K562 (cell line): ENCODE measurements at regions not wholly inside any gene's neighbourhood (a gene's known extent, or its start where the extent isn't known, plus 50 kb on each side); places are given as distances from the start of the nearest gene placed in this dataset.

Experiments used
- ATAC-seq: fragments of 200-7000 bp; cut with Tn5 transposase; 3 replicates; pipeline ENCODE4 v1.9.1; 2020; ENCODE audit warnings: moderate library complexity
- BruUV-seq: library from RNA; stranded (reverse); fragments of 400-500 nt; replicated peaks from 2 replicates; lab custom pipeline; 2021; lab: Mats Ljungman, UMichigan
- CTCF ChIA-PET: fragments of 300-600 bp; formaldehyde crosslinking; extraction: SDS; loops from one replicate; lab custom pipeline; 2021; ENCODE audit warnings: low intra/inter-chr PET ratio; lab: Yijun Ruan, JAX
- POLR2A ChIA-PET: fragments of 300-600, 350-650 bp; sonication (Branson Sonifier 250); formaldehyde crosslinking; extraction: SDS; loops from one replicate; lab custom pipeline; 2021; ENCODE audit warnings: antibody characterized with exemption, inconsistent platforms; lab: Yijun Ruan, JAX
- DNase-seq, 4 experiments: peaks; one replicate each; pipeline versions ENCODE4 v3.0.0 to v3.0.0-alpha.2; 2011 to 2018; ENCODE audit warnings: low spot score in 3 of 4, mixed read lengths in 3 of 4; ENCODE audit errors: extremely low read depth in 1 of 4
- FAIRE-seq: peaks from 2 replicates; lab custom pipeline; 2011; peaks lifted over from hg19 to GRCh38; lab: Jason Lieb, UNC
- H2AFZ ChIP-seq: 2 replicates; pipeline ENCODE4 v1.6.0; 2011; ENCODE audit warnings: low read depth, low read length, control low read depth, inconsistent platforms
- H3K27ac ChIP-seq: fragments of 200-600 bp; 3 replicates; pipeline ENCODE4 v1.8.0; 2011; ENCODE audit warnings: low read depth, mild to moderate bottlenecking, control low read depth, inconsistent platforms, low read length, moderate library complexity, mixed read lengths; ENCODE audit errors: extremely low read depth
- H3K27me3 ChIP-seq, 2 experiments: fragments of 300-600 bp in 1 of 2; 2 replicates in 1 of 2; 3 replicates in 1 of 2; pipeline versions ENCODE4 v1.6.0 to v1.8.0; 2011; ENCODE audit warnings: inconsistent platforms in 2 of 2, low read length in 2 of 2, mild to moderate bottlenecking in 1 of 2, mixed read lengths in 1 of 2, moderate library complexity in 1 of 2; ENCODE audit not compliant: control insufficient read depth in 2 of 2, insufficient read depth in 2 of 2
- H3K36me3 ChIP-seq: fragments of 300-600 bp; 3 replicates; pipeline ENCODE4 v1.8.0; 2011; ENCODE audit warnings: mild to moderate bottlenecking, low read length, inconsistent platforms; ENCODE audit not compliant: control insufficient read depth, insufficient read depth
- H3K4me1 ChIP-seq, 2 experiments: fragments of 200-600 bp in 1 of 2; replicated peaks in 1 of 2; 2 replicates in 1 of 2; 3 replicates in 1 of 2; pipeline versions ENCODE4 v1.5.1 to v1.8.0; 2011; ENCODE audit warnings: inconsistent platforms in 2 of 2, low read length in 2 of 2, mild to moderate bottlenecking in 1 of 2, mixed read lengths in 1 of 2, moderate library complexity in 1 of 2; ENCODE audit not compliant: control insufficient read depth in 2 of 2, insufficient read depth in 2 of 2
- H3K4me2 ChIP-seq: 2 replicates; pipeline ENCODE4 v1.6.1; 2011; ENCODE audit warnings: low read length, control low read depth, inconsistent platforms, mixed read lengths; ENCODE audit not compliant: insufficient read depth
- H3K4me3 ChIP-seq: fragments of 200-600 bp; sonication (generic), shearing (Covaris generic); 2 replicates; pipeline ENCODE4 v1.5.1; 2016; ENCODE audit warnings: control low read depth, inconsistent platforms
- H3K79me2 ChIP-seq: fragments of 200-600 bp; 3 replicates; pipeline ENCODE4 v1.8.0; 2011; ENCODE audit warnings: low read length, inconsistent platforms; ENCODE audit not compliant: control insufficient read depth, insufficient read depth
- H3K9ac ChIP-seq, 2 experiments: 2 replicates each; pipeline versions ENCODE4 v1.6.0 to v1.6.1; 2011; ENCODE audit warnings: low read depth in 2 of 2, low read length in 2 of 2, control low read depth in 1 of 2, inconsistent platforms in 1 of 2, mild to moderate bottlenecking in 1 of 2, mixed read lengths in 1 of 2; ENCODE audit not compliant: insufficient read depth in 1 of 2
- H3K9me1 ChIP-seq: one replicate; pipeline ENCODE4 v1.6.0; 2011; ENCODE audit warnings: inconsistent platforms, mild to moderate bottlenecking, low read length, moderate library complexity; ENCODE audit not compliant: control insufficient read depth, insufficient read depth
- H3K9me3 ChIP-seq: replicated peaks from 2 replicates; pipeline ENCODE4 v1.5.1; 2011; ENCODE audit warnings: low read depth, low read length, inconsistent platforms; ENCODE audit not compliant: control insufficient read depth, insufficient read depth
- H4K20me1 ChIP-seq: replicated peaks from 2 replicates; pipeline ENCODE4 v1.6.1; 2011; ENCODE audit warnings: low read length, inconsistent platforms, mixed read lengths; ENCODE audit not compliant: control insufficient read depth, insufficient read depth
- CHAMP1 ChIP-seq: fragments of 450-650 bp; IDR thresholded peaks from 2 replicates; pipeline ENCODE4 v1.6.1; 2016; ENCODE audit warnings: mild to moderate bottlenecking
- CHD4 ChIP-seq: fragments of 200-600 bp; sonication (generic); IDR thresholded peaks from 3 replicates; pipeline ENCODE4 v1.6.1; 2012; ENCODE audit warnings: low read depth, mild to moderate bottlenecking, mixed read lengths, low read length, inconsistent platforms; ENCODE audit not compliant: insufficient read depth, insufficient replicate concordance, poor library complexity, severe bottlenecking
- ETV1 ChIP-seq: fragments of 450-650 bp; conservative IDR thresholded peaks from 2 replicates; pipeline ENCODE4 v1.6.1; 2016; ENCODE audit warnings: missing genetic modification characterization, control low read depth, low read depth, missing compliant biosample characterization
- HEY1 ChIP-seq: fragments of 250-450 bp; sonication (Bioruptor Pico); IDR thresholded peaks from 2 replicates; pipeline ENCODE4 v1.5.0; 2020; ENCODE audit warnings: mild to moderate bottlenecking, moderate library complexity, borderline replicate concordance
- HOXB6 ChIP-seq: fragments of 250-450 bp; sonication (Bioruptor Pico); IDR thresholded peaks from 2 replicates; pipeline ENCODE4 v1.5.1; 2022; ENCODE audit warnings: mild to moderate bottlenecking, borderline replicate concordance
- IFI16 ChIP-seq: fragments of 250-450 bp; sonication (Bioruptor Pico); IDR thresholded peaks from 2 replicates; pipeline ENCODE4 v2.1.2; 2022; ENCODE audit warnings: mild to moderate bottlenecking, inconsistent platforms
- MCM7 ChIP-seq, 2 experiments: fragments of 450-650 bp; IDR thresholded peaks; 2 replicates each; pipeline ENCODE4 v1.6.1; 2016 to 2018
- NCOA4 ChIP-seq: fragments of 450-650 bp; IDR thresholded peaks from 2 replicates; pipeline ENCODE4 v1.6.1; 2018; ENCODE audit warnings: mild to moderate bottlenecking; ENCODE audit not compliant: partially characterized antibody
- NFIX ChIP-seq: fragments of 250-450 bp; sonication (Bioruptor Pico); IDR thresholded peaks from 2 replicates; pipeline ENCODE4 v1.4.0; 2020; ENCODE audit warnings: low read depth, mild to moderate bottlenecking, moderate library complexity
- NUFIP1 ChIP-seq: fragments of 450-650 bp; IDR thresholded peaks from 2 replicates; pipeline ENCODE4 v1.6.1; 2018; ENCODE audit not compliant: partially characterized antibody
- PHB ChIP-seq: fragments of 250-450 bp; sonication (Bioruptor Pico); IDR thresholded peaks from 2 replicates; pipeline ENCODE4 v1.5.0; 2021
- PYGO2 ChIP-seq: fragments of 450-650 bp; IDR thresholded peaks from 2 replicates; pipeline ENCODE4 v1.6.1; 2016; ENCODE audit warnings: mild to moderate bottlenecking, missing genetic modification characterization, moderate library complexity, missing compliant biosample characterization
- RBM14 ChIP-seq: fragments of 200-400 bp; formaldehyde crosslinking; IDR thresholded peaks from 2 replicates; pipeline ENCODE4 v1.6.1; 2018; ENCODE audit warnings: low read depth, mild to moderate bottlenecking, low read length, moderate library complexity, borderline replicate concordance; ENCODE audit not compliant: insufficient read depth
- SIRT6 ChIP-seq: IDR thresholded peaks from one replicate; pipeline ENCODE4 v1.6.1; 2012; ENCODE audit warnings: low read depth, mild to moderate bottlenecking, control low read depth, inconsistent platforms, low read length, moderate library complexity
- SRSF9 ChIP-seq: fragments of 200-400 bp; formaldehyde crosslinking; IDR thresholded peaks from 2 replicates; pipeline ENCODE4 v1.6.1; 2017; ENCODE audit warnings: low read depth, low read length, borderline replicate concordance
- TCF7 ChIP-seq: sonication (generic); IDR thresholded peaks from 2 replicates; pipeline ENCODE4 v1.6.1; 2016; ENCODE audit warnings: antibody characterized with exemption, borderline replicate concordance
- TCF7L2 ChIP-seq: fragments of 150-350 bp; IDR thresholded peaks from 2 replicates; pipeline ENCODE4 v1.6.1; 2016; ENCODE audit warnings: low read depth, mild to moderate bottlenecking, low read length, moderate library complexity
- XRCC5 ChIP-seq: fragments of 200-400 bp; formaldehyde crosslinking; IDR thresholded peaks from 2 replicates; pipeline ENCODE4 v1.6.1; 2017; ENCODE audit warnings: low read depth, mild to moderate bottlenecking, low read length
- ZNF717 ChIP-seq: fragments of 250-450 bp; sonication (Bioruptor Pico); IDR thresholded peaks from 2 replicates; pipeline ENCODE4 v1.5.0; 2021
- ZSCAN32 ChIP-seq: fragments of 450-650 bp; formaldehyde crosslinking; IDR thresholded peaks from 2 replicates; pipeline ENCODE4 v1.4.0; 2020; ENCODE audit warnings: mild to moderate bottlenecking, moderate library complexity
- WGBS: fragments of 100-300 bp; shearing (Covaris generic); methylation state at CpG from one replicate; pipeline ENCODE4 v1.1.6; 2016; ENCODE audit warnings: low coverage, mixed read lengths; ENCODE audit not compliant: insufficient coverage; ENCODE audit errors: missing lambda C conversion rate; 5-methylcytosine and 5-hydroxymethylcytosine counted together
- in situ Hi-C: fragments of 300-500 bp; cut with MboI; formaldehyde crosslinking; loops from 4 replicates; pipeline ENCODE4 v1.15.0; 2018; ENCODE audit warnings: inconsistent platforms, mixed read lengths
- intact Hi-C: fragments of 100-400 bp; cut with micrococcal nuclease; formaldehyde crosslinking; loops from 2 replicates; pipeline ENCODE4 v1.14.2; 2022

GRCh38 chr1:98559291-98559690 lies 102.2 kb upstream of the SNX7 start:
- in situ Hi-C loops, result no loop called here
- FAIRE-seq, result no peak
- POLR2A ChIA-PET, result no interaction called here

More at GRCh38 chr1:98559291-98559690, 102.2 kb upstream of the SNX7 start:
- no TSS peak for BruUV-seq
- Histone ChIP-seq H3K9ac (no peak overlapping the region), H3K27me3 (no peaks in the 10 kb centered on the region), H3K4me1 (no peaks in the 10 kb centered on the region), H3K4me2 (no peak overlapping the region), H3K9me1 (no peaks in the 10 kb centered on the region), H3K36me3 (no peaks in the 10 kb centered on the region), H4K20me1 (no peaks in the 10 kb centered on the region), H3K27ac (no peak overlapping the region), H3K79me2 (no peaks in the 10 kb centered on the region), H2AFZ (no peak overlapping the region), H3K9me3 (no peaks in the 10 kb centered on the region), H3K4me3 (no peak overlapping the region)
- DNase-seq (no peak), ATAC-seq (no peak)
- WGBS, result 0% methylated on average over 2 of the region's 2 CpGs
- no peak for TF ChIP-seq TCF7L2
- no peak for TF ChIP-seq XRCC5
- no peak for TF ChIP-seq IFI16 (CRISPR knock-in tag)
- no peak for TF ChIP-seq HOXB6 (CRISPR knock-in tag)
- TF ChIP-seq MCM7 (IDR thresholded peaks at IDR 0.05), result no peak
- TF ChIP-seq NFIX (CRISPR knock-in tag), result no peak
- no peak for TF ChIP-seq NCOA4
- no peak for TF ChIP-seq RBM14
- TF ChIP-seq ZSCAN32 (CRISPR knock-in tag), result no peak
- TF ChIP-seq CHAMP1, result no peak
- no peak for TF ChIP-seq SRSF9
- no peak for TF ChIP-seq ETV1
- TF ChIP-seq CHD4, result no peak
- TF ChIP-seq SIRT6, result no peak
- TF ChIP-seq HEY1 (CRISPR knock-in tag), result no peak
- TF ChIP-seq TCF7, result no peak
- TF ChIP-seq NUFIP1, result no peak
- TF ChIP-seq PHB (CRISPR knock-in tag), result no peak
- TF ChIP-seq PYGO2, result no peak
- TF ChIP-seq ZNF717, result no peak
- CTCF ChIA-PET, result no interaction called here
- intact Hi-C loops, result no loop called here
